GM21825 (cell line): ENCODE measurements at regions not wholly inside any gene's neighbourhood (a gene's known extent, or its start where the extent isn't known, plus 50 kb on each side); places are given as distances from the start of the nearest gene placed in this dataset.

Source experiments
- ATAC-seq: cut with Tn5 transposase; IDR thresholded peaks from one replicate; pipeline ENCODE4 v1.9.1; 2021; ENCODE audit warnings: mild to moderate bottlenecking, moderate library complexity; ENCODE audit not compliant: unreplicated experiment

DNA sequence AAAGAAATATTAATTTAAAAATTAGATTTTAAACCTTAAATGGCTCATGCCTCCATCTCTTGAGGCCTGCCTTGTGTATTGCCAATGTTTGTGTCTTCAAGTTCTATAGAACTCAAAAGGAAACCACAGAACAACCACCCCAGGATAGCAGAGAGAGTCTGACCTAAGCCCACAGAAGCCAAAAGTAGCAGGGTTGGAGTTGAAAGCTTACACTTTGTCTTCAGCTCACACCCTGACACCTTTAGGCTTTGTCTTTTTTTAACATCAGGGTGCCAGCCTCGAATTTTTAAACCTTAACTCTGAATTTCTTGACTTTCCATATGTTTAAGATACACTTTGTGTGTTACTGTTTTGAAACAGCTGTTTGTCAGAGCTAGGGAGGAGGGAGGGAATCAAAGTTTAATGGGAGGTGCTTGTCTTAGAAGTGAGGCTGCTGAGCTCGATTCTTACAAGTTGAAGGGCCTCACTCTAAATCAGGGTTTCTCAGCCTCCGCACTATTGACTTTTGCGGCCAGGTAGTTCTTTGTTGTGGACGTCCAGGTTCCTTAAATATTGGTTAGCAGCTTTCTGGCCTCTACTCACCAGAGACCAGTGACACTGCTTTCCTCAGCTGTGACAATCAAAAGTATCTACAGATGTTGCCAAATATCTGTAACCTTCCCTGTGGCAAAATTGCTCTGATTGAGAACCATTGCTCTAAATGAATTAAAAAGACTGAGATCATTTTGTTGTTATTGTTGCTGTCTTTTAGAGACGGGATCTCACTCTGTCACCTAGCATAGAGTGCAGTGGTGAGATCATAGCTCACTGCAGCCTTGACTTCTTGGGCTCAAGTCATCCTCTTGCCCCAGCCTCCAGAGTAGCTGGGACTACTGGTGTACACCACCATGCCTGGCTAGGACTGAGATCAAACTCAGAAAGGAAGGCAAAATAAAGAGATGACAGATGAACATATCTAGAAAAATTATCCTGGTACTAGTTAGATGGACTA is 139.2 kb upstream of the EOMES start:
- ATAC-seq = no peak

DNA sequence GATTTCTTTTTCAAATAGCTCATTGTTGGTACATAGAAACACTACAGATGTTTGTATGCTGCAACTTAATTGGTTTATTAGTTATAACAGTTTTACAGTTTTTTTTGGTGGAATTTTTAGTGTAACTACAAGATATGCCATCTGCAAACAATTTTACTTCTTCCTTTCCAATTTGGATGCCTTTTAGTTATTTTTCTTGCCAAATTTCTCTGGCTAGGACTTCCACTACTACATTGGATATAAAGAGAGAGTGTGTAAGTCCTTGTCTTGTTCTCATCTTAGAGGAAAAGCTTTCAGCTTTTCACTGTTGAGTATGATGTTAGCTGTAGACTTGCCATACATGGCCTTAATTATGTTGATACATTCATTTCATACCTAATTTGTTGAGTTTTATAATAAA is 143.6 kb upstream of the EOMES start:
- ATAC-seq = no peak

- ATAC-seq = no peak
Observed at GRCh38 chr3:27869152-27869551, 147.0 kb upstream of the EOMES start.

DNA sequence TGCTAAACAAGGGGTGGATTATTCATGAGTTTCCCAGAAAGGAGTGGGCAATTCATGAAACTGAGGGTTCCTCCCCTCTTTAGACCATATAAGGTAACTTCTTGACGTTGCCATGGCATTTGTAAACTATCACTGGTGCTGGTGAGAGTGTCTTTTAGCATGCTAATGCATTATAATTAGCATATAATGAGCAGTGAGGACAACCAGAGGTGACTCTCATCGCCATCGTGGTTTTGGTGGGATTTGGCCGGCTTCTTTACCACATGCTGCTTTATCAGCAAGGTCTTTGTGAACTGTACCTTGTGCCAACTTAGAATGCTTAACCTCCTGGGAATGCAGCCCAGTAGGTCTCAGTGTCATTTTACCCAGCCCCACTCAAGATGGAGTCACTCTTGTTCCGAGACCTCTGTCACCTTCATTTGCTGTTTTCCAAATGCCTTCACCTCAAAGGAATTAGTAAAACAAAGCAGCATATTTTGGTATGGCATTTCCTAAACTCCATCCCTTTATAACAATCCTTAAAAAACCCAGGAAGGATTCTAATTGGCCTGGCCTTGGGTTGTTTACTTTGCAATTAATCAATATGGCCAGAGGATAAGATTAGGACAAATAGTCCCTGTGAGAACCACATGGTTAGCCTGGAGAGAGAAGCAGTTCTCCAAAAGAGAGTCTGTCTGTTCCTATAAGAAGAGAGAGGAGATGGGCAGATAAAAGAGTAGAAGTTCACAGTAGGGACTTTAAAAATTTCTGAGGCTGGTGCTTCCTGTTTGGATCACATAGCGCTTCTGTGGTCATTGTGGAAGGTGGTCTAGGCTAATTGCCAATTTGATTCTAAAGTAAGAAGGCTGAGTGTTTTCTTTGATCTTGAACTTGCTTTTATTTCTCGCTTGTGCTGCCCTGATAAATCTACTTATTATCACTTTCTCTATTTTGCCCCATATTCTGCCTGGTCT is 155.2 kb upstream of the EOMES start:
- no peak for ATAC-seq

DNA sequence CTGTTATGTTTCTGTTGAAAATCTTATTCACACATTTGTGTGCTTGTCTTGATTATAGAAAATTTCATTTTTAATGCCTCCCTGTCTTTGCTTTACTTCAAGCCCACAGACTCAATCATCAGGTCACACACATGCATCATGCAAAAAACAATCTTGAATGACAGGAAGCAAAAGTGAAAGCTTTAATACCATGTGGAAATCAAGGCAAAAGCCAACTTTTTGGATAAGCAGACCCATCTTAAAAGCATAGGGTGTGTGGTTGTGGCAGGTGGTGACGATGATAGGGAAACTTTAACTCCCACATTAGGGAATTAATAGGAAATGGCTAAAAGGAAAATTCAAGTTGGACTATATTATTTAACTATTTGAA is 155.9 kb upstream of the EOMES start:
- no peak for ATAC-seq

GRCh38 chr3:27880969-27881892 is 159.1 kb upstream of the EOMES start:
- ATAC-seq = no peak

DNA sequence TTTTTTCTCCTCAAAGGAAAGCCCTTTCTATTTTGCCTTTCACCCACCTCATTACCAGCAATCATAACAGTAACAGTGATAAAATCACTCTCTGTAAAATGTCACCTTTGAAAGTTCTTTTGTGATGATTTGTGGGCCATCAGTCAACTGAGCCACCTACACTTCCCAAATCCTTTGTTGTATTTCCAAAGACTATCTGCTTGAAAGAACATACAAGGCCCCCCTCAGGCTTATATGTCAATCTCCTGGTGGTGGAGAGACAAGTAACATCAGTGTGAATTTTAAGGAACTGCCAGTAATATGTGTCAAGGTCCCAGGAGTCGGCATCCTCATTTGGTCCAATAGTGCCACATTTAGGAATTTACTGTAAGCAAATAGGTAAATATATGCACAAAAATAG is 161.1 kb upstream of the EOMES start:
- ATAC-seq = no peak

- ATAC-seq = no peak
Observed at GRCh38 chr3:27885641-27886040, 163.5 kb upstream of the EOMES start.

DNA sequence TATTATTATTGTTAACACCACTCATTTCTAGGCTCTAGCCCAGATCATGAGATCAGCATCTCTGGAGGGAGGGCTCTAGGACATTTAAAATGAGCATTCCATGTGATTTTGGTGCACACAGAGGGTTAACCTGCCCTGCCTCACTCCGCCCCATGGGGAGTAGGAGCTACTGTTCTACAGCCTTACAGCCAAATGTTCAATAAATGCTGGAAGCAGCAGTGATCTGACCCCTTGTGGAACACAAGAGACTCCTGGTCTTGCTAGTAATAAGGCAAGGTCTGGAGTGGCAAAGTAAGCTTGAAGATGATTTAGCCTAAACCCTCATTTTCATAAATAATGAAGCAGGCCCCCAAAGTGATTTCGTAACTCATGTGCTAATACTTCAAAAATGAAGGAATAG is 166.4 kb upstream of the EOMES start:
- ATAC-seq = no peak

DNA sequence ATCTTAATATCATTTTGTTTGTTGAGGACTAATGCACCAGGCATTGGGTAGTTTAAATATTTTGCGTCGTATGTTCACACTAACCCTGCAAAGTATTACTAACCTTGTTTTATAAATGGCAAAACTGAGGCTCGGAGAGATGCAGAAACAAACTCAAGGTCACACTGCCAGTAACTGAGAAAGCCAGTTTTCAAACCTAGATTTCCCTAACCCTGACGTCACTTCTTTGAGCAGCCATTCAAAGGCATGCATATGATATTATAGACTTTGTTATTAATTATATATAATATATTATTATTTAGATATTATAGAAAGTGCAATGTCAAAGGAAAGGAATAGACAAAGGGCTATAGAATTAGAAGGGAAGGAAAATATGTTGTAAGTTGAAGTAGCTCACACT is 167.6 kb upstream of the EOMES start:
- ATAC-seq = no peak

DNA sequence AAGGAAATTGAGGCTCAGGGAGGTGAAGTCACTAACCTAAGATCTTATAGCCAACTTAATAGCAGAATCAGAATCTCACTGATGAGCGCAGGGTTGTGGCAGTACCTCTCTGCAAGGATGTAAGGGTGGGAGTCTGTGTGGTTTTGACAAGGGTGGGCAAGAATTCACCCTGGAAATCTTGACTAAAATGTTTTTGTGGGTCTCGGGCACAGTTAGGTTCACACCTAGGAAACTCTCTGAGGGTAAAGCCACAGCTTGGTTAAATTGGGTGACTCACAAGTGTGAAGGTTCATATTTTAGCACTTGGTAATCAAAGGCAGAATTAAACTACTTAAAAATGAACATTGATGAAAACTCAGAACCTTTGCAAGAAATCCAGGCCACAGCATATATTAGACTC is 178.2 kb upstream of the EOMES start:
- no peak for ATAC-seq

GRCh38 chr3:27903446-27903845 is 181.3 kb upstream of the EOMES start:
- ATAC-seq = no peak

GRCh38 chr3:27905625-27906024 is 183.5 kb upstream of the EOMES start:
- no peak for ATAC-seq

GRCh38 chr3:27907148-27907547 is 185.0 kb upstream of the EOMES start:
- no peak for ATAC-seq

DNA sequence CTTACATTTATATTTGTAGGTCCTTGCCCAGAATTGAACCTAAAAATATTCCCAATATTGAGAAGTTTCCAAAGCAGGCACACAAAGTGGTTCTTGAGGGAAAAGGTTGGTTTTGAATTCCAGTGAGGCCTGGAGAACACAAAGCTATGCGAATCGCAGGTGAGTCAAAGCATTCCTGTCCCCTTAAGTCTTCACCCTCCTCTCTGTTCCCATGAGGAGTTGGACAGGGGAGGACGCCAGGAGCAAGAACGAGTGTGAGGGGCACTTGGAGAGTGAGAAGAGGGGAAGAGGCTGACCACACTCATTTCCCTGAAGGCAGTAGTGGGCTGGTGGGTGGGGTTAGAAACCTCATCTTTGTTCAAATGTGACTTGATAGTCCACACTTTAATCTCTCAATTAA is 185.8 kb upstream of the EOMES start:
- ATAC-seq = no peak

DNA sequence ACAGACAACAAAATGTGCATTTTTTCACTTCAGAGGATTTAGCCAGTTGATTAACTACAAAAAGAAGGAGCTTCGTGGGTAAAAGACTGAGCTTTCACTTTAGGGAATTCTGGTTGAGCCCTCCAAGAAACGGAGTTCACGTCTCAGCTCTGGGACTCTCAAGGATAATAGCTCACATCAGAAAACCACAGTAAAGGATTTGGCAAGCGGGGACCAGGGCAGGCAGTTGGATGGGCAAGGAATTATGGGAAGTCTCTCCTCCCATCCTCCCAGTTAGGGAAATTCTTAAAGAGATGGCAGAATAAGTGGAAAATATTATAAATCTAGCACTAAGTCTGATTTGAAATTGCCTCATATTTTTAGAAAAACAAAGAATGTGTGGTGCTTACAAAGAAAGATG is 188.3 kb upstream of the EOMES start:
- ATAC-seq = no peak

GRCh38 chr3:27914199-27914598 is 192.1 kb upstream of the EOMES start:
- no peak for ATAC-seq

- ATAC-seq = no peak
Observed at GRCh38 chr3:27923349-27924068, 201.4 kb upstream of the EOMES start.

- no peak for ATAC-seq
Observed at GRCh38 chr3:27927882-27928281, 205.8 kb upstream of the EOMES start.

- ATAC-seq = no peak
Observed at GRCh38 chr3:27930052-27930602, 208.0 kb upstream of the EOMES start.
